ENCODE measurements at regions not wholly inside any gene's neighbourhood (a gene's known extent, or its start where the extent isn't known, plus 50 kb on each side); places are given as distances from the start of the nearest gene placed in this dataset.

GRCh38 chr4:89358935-89359638 is 51.5 kb upstream of the GPRIN3 start:
- no peaks in the 10 kb centered on the region for H3K27me3 Mint-ChIP-seq (ENCODE audit: low read depth)
- H3K36me3 Mint-ChIP-seq = no peaks in the 10 kb centered on the region
- no peak for DNase-seq (ENCODE audit: low spot score in 2 of 2, unreplicated experiment in 2 of 2)
- peaks cover 33% of the 10 kb centered on the region for H3K4me1 Mint-ChIP-seq
- no peak overlapping the region for H3K27ac Mint-ChIP-seq
- H3K9me3 Mint-ChIP-seq = no peaks in the 10 kb centered on the region
- no peak for TF ChIP-seq CTCF (IDR thresholded peaks at IDR 0.05; ENCODE audit: unreplicated experiment)
- H3K4me3 Mint-ChIP-seq = no peak overlapping the region

- H3K4me1 Mint-ChIP-seq = peaks cover 29% of the 10 kb centered on the region
- no peak for TF ChIP-seq CTCF (IDR thresholded peaks at IDR 0.05; ENCODE audit: unreplicated experiment)
- DNase-seq (ENCODE audit: low spot score in 2 of 2, unreplicated experiment in 2 of 2) = no peak
- no peak overlapping the region for H3K27ac Mint-ChIP-seq
- H3K36me3 Mint-ChIP-seq = no peaks in the 10 kb centered on the region
- no peaks in the 10 kb centered on the region for H3K9me3 Mint-ChIP-seq
- H3K4me3 Mint-ChIP-seq = no peak overlapping the region
- no peaks in the 10 kb centered on the region for H3K27me3 Mint-ChIP-seq (ENCODE audit: low read depth)
Measured at GRCh38 chr4:89357787-89358186, 50.2 kb upstream of the GPRIN3 start.

Measured in mesothelial cell of epicardium (in vitro differentiated cells).